ENCODE measurements at regions not wholly inside any gene's neighbourhood (a gene's known extent, or its start where the extent isn't known, plus 50 kb on each side); places are given as distances from the start of the nearest gene placed in this dataset.

- no peak for TF ChIP-seq POLR2AphosphoS5 (IDR thresholded peaks at IDR 0.05; ENCODE audit: low read depth, low read length)
- TF ChIP-seq POLR2A (IDR thresholded peaks at IDR 0.05; ENCODE audit: low read depth, low read length): no peak
These were observed 193.0 kb downstream of the ACTR3 start for GRCh38 chr2:114082731-114083433.

Data from GM12892 (cell line).